NCI-H748 (cell line): ENCODE measurements at regions not wholly inside any gene's neighbourhood (a gene's known extent, or its start where the extent isn't known, plus 50 kb on each side); places are given as distances from the start of the nearest gene placed in this dataset.
A peak's percentile ranks its signal among the peaks of the same experiment; 100 is the strongest.
"Not testable (repeated sequence)": the region's sequence is repeated elsewhere in the genome, so short reads cannot be mapped to it uniquely, and the experiment has no call there.

Experiments used
- DNase-seq: peaks from one replicate; lab custom pipeline; 2025; ENCODE audit not compliant: unreplicated experiment; lab: John Stamatoyannopoulos, UW

DNA sequence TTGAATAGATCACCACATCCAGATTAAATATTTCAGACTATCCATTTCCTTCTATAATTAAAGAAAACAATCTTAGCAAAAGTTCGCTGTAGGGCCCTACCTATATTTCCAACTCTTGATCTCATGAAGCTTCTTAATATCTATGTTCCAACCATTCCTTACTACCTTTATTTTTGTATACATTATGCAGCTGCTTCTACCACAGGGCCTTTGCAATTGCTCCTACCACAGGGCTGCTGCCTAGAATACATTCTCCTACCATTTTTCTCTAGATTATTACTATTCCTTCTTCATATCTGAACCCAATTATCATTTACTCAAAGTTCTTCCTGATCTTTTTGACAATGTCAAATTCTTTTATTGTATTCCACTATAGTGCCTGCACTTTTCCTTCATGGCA, 516.6 kb downstream of the RFPL4B start:
- DNase-seq: no peak

DNA sequence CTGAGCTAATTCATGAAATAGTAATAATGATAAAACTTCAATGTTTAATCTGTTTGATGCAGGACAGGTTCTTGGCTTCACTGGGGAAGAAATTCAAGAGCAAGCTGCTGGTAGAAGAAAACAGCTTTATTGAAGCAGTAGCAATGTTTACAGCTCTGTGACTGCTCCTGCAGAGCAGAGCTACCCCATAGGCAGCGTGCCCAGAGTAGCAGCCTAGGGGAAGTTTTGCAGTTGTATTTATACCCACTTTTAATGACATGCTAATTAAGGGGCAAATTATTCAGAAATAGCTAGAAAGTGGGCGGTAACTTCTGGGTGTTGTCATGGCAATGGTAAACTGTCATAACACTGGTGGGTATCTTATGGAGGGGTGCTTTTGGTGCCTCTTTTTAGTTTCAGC, 518.0 kb downstream of the RFPL4B start:
- no peak for DNase-seq

DNA sequence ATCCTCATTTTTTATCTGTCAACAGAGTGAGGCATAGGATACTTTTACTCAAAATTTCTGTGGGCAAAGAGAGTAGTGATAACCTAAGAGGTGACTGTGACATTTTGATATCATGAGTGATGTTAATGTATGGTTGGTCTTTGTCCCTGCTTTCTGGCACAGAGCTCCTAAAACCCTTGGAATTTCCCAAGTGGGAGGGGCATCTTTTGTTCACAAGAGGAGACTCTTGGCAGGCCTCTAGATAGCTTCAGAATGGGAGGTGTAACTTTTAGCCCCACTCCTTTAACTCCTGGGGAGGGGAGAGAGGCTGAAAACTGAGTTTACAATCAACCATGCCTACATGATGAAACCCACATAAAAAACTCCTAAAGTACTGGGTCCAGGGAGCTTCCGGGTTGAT, 527.8 kb downstream of the RFPL4B start:
- DNase-seq: no peak

DNA sequence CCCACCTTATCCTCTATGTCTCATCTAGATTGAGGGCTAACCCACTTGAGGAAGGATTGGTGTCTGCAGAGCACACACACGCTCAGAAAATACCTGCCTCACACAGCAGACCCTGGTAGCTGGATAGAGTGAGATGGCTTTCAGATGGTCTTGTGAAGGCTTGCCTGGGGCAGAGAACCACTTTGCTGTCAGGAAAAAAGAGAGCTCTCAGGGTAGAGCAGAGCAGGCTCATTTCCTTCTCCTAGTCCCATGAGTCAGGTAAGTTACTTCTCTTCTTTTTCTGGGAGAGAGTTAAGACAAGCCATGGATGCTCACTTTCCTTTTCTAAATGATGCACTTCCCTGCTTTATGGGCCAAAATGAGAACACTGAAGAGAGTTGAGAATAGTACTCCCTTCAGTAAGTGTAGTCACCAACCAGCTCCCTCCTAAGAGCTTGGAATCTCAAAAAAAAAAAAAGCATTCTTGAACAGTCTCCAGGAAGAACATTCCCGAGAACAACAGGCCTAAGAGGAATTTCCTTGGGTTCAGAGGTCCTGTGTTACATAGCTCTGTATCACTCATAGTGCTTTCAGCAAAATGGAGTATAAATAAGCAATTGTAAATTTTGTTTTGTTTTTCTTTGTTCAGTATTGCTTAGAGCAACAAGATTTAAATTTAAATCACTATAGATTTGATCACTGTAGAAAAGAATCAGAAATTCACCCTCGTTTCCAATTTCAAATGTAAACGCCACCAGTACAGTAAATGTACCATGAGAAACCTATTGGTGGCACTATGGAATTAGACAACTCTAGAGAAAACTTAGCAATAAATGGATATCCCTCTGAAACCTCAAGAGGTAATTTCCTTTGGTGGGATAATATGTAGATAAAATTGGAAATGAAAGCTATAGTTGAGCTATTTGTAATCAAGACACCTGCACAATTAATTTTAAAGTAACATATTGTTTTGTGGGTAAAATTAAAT, 530.3 kb downstream of the RFPL4B start:
- DNase-seq: peak; percentile 23

DNA sequence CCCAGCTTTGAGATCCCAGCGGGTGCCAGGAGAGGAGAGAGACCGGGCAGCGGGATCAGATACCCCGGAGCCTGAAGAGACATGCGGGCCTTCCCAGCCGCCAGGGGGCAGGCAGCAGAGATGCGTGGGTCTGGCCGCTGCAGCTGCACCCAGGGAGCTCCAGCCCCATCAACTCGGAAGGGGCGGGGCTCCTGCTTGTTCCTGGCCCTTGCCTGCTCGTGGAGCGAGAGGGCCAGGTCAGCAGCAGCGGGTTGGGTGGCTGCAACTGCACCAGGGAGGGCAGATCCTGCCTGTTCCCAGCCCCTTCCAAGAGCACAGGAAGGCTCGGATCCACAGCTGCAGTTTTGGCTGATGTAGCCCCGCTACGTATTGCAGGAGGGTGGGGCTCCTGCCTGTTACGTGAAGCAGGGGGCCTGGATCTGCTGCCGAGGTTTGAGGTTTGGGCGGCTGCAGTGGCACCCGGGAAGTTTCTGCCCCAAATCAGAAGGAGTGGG, 532.8 kb downstream of the RFPL4B start:
- DNase-seq: no peak

DNA sequence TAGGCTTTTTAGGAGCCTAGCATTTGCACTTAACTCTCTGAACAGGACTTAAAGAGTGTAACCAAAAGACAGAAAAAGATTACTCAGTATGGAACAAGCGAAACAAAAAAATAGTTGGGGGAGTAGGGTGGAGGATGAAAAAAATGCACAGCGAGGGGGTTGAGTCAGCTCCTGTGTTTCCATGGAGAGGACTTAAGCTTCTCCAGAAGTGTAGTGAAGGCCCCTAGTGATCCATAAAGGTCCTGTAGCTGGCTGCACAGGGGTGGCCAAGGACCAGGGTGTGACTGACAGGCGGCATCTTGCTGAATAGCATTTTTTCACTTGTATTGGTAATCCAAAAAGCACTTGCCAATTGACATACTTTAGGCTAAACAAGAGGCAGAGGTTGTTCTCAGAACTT, 533.9 kb downstream of the RFPL4B start:
- DNase-seq: no peak

DNA sequence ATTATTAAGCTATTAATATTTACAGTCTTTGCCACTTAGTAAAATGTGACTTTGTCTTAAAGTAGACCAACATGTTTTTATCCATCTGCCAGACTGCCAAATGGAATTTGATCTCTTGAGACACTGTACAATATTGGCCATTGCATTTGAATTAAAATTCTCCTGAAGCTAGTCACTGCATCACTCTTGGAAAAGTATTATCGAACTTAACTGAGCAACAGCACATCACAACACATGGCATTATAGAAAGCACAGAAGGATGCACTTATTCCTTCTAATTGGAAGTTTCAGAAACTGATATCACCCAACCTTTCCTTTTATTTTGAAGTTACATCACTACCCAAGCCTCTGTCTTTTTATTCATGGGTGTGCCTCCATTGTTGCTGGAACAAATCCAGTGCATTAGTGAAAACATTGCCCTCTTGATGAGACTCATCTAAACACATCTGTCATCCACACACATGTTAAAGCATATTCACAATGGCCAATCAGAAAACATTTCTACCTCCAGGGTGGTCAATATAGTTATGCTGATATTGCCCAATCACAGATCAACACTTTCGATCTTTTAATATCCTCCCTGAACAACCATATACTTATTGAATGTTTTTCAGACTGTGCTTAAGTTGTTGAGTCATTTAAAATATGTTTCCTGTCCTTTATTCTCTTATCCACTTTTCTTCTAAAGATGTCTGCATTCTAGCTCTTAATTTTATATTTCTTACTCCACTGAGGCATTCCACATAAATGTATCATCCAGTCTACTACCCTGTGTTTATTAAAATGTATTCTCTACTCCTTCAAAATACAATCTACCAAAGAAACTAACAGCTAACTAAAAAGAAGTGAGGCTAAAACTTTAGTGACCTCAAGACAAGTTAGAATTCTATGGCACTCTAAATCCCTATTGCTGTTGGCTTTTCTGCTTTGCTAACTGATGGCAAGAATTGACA, 535.0 kb downstream of the RFPL4B start:
- peak; percentile 44 for DNase-seq

DNA sequence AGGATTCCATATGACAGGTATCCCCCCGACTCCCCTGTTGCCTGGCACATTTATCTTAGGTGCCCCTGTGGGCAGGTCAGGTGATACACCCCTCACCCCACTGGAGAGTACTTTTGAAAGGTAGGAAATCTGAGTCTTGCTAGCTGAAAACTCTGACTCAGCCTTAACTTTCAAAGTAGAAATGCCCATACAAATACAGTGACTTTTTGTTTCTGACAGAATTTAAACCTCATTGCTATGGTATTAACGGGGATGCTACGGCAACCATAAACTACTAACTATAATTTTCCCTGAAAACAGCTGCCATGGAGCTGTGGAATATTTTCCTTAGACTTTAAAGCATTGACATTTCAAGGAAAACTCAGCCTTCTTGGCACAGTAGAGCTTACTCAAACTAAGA, 536.0 kb downstream of the RFPL4B start:
- no peak for DNase-seq

DNA sequence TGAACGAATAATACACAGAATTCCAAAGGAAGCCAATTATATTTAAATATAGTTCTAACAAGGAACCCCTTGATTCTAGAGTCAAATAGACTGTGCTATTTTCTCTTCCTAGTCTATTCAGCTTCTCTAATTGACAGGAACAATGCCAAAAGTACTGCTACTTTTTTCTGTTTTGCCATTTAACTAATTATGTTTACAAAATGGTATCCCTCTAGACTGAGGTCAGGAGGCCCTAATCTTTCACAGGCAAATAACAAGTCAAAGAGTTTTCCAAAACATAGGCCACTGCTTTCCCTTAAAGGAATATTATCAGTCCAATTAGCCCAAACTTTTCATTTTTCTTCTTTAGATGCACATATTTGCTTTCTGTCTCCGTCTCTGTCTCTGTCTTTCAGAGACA, 539.3 kb downstream of the RFPL4B start:
- peak; percentile 91 for DNase-seq

DNA sequence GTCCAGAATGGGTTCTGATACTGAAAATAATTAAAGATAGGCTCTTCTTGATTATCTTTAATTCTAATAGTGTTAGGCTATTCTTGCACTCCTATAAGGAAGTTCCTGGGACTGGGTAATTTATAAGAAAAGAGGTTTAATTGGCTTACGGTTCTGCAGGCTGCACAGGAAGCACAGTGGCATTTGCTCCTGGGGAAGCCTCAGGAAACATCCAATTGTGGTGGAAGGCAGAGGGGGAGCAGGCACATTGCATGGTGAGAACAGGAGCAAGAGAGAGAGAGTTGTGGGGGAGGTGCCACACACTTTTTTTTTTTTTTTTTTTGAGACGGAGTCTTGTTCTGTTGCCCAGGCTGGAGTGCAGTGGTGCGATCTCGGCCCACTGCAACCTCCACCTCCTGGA, 540.3 kb downstream of the RFPL4B start:
- not testable (repeated sequence) for DNase-seq

DNA sequence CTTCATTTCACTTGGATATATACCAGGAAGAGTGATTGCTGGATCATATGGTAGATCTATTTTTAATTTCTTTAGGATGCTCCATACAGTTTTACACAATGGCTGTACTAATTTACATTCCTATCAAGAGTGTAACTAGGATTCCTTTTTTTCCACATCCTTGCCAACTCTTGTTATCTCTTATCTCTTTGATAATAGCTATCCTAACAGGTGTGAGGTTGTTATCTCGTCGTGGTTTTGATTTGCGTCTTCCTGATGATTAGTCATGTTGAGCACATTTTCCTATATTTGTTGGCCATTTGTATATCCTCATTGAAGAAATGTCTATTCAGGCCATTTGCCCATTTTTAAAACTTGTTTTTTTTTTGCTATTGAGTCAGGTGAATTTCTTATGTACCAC, 552.4 kb downstream of the RFPL4B start:
- no peak for DNase-seq

DNA sequence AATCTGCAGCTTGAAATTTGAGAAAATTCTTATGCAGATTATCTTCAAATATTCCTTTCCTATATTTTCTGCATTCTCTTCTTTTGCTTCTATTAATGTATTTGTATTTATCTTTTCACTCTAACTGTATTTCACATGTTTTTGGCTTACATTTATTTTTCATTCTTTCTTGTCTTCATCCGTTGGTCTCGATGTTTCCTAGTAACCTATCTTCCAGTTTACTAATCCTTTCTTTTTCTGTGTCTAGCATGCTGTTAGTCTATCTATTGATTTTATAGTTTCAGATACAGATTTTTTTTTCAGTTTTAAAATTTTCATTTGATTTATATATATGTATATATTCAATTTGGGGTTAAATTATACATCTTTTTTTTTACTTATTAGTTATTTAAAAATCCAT, 556.2 kb downstream of the RFPL4B start:
- no peak for DNase-seq

DNA sequence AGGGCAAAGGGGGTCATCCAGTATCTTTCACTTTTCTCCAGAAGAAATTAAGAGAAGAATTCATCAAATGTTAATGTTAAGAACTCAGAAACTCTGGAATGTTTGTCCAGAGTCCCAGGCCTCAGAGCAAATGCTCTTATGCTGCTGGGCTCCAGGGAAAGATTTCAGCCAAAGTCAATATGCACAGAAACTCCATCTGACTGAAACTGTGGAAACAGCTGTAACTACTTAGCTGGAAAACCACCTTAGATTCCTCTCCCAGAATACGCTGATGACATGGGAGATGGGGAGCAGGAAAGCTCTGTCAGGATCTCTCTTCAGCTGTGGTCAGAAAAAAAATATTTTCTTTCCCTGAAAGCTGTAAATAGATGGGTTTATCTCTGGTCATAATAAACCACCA, 559.6 kb downstream of the RFPL4B start:
- DNase-seq: no peak

DNA sequence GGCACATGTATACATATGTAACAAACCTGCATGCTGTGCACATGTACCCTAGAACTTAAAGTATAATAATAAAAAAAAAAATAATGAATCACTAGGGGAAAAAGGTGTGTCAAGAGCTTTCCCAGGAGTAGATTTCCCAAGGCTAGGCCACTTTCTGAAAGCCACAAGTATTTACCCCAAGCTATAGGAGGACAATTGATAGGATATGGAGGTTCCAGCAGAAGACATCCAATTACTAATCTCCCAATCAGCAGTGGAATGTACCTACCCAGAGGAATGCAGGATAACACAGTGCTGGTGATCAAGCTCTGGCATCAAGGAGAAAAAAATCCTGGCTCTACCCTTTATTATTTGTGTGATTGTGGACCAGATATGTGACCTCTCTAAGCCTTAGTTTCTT, 562.7 kb downstream of the RFPL4B start:
- no peak for DNase-seq

DNA sequence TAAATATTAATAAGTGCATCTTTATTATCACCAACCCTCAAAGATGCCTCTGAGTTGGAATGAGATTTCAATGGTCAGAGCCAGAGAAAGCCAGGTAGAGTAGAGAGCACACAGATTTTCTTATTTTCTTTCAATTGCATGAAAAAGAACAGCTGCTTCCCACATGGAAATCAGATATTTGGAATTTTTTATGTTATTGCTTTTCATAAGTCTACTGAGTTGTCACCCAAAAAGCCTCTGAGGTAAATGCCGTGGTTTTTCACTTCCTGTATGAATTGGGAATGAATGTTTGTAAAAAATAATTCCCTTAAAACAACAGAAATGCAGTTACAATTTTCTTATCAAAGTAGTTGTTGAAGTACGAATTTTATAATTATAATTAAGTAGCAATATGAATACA, 563.1 kb downstream of the RFPL4B start:
- no peak for DNase-seq

DNA sequence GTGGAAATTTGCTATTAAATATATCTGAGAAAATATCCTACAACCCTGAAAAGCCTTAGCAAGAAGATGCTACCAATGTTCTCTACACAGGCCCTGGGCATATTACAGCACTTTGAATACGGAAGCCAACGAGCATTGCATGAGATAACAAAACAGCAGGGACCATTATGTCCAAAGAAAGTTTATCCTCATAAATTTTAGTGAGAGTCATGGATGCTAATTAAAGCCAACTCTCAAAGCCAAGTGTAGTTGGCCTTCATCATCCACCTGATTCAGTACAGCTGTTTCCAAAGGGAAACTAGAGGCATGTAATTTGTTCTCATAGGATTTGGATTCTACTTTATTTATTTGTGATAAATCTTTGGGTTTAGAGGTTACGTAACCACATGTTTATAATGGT, 564.8 kb downstream of the RFPL4B start:
- DNase-seq: no peak

DNA sequence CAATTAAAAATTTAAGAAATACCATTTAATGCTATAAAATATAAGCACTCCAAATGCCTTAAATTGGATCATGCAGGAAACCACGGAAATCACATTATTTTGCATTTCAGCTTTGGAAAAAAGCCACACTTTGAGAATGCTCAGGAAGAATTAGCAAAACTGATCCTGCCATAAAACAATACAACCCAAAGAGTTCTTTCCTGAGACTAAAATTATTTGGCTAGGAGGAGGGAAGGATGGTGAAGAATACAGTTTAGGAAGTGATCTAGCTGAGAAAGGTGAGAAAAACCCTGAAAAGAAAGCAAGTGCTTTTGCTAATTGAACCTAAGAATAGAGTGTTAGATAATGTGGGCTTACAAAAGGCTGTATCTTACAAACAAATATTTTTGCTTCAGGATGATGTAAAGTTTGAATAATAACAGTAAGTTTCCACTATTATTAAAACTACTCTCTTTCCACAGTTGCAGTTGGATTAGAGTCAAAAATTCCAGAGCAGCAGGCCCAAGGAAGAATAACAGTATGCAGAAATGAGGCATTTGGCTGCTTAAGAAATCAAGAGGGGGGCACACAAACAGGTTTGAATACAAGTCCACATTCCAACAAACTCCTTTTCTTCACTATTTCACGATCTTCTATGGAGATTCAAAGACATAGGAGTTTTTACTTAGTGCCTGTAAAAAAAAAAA, 565.4 kb downstream of the RFPL4B start:
- DNase-seq: no peak

DNA sequence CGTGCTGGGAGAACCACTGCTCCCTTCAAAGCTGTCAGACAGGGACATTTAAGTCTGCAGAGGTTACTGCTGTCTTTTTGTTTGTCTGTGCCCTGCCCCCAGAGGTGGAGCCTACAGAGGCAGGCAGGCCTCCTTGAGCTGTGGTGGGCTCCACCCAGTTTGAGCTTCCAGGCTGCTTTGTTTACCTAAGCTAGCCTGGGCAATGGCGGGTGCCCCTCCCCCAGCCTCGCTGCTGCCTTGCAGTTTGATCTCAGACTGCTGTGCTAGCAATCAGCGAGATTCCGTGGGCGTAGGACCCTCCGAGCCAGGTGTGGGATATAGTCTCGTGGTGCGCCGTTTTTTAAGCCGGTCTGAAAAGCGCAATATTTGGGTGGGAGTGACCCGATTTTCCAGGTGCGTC, 572.6 kb downstream of the RFPL4B start:
- not testable (repeated sequence) for DNase-seq

DNA sequence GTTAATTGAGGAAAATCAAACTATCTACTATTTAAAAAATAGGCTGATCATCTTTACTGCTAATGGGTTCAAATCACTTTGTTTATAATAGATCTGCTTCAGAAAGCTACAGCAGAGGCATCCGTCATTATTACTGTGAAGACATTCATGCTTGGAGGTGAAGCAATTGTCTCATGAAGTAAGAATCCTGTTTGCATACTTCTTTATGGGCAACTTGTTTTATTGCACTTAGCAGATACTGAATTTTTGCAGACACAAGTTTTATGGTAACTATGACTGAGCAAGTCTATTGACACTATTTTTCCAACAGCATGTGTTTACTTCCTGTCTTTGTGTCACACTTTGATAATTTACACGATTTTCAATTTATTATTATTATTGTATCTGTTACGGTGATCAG, 573.9 kb downstream of the RFPL4B start:
- no peak for DNase-seq

DNA sequence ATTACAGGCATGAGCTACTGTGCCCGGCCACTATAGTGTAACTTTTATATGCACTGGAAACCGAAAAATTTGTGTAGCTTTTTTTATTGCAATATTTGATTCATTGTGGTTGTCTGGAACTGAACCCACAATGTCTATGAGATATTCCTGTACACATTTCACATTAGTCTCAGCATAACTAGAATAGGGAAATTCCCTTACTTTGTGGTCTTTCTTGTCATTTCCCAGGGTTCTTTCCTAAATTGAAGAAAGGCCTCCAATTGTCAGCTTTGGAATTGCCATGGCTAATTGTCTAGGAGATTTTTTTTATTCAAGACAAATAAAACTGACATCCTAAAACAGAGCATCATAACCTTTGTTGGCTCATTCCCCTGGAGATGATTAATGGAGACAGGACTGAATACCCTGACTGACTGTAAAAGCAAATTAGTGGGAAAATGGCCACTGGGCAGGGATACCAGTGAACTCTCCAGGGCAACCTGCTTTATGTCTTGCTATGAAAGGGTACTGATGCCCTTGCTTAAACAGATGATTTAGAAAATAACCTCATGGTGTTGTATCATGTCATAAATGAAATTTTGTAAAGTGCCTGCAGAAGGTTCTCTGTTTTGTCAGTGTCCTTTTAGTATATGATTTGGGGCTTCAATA, 576.9 kb downstream of the RFPL4B start:
- DNase-seq: no peak

DNA sequence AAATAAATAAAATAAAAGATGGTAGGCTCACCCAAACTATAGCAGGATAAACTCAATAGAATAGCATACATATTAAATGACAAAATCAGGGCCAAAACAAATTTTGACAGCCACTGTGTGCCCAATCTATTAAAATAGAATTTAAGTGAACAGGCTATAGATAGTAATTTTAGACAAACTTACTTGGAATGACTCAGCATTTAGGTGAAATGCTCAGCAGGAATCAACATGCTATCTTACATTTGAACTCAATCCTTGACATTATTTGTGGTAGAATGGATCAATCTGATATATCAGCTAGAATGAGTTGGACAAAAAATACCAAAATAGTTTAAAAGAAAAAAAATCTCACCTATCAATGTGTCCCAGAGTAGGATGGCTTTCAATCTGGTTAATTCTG, 578.6 kb downstream of the RFPL4B start:
- no peak for DNase-seq
